GM19023 (cell line): ENCODE measurements at regions not wholly inside any gene's neighbourhood (a gene's known extent, or its start where the extent isn't known, plus 50 kb on each side); places are given as distances from the start of the nearest gene placed in this dataset.
"Not testable (repeated sequence)": the region's sequence is repeated elsewhere in the genome, so short reads cannot be mapped to it uniquely, and the experiment has no call there.

Experiments used
- ATAC-seq: cut with Tn5 transposase; IDR thresholded peaks from one replicate; pipeline ENCODE4 v1.9.1; 2021; ENCODE audit warnings: mild to moderate bottlenecking, moderate library complexity; ENCODE audit not compliant: unreplicated experiment

- ATAC-seq = not testable (repeated sequence)
Observed at GRCh38 chr13:18322821-18323220, 858.8 kb downstream of the TUBA3C start.

DNA sequence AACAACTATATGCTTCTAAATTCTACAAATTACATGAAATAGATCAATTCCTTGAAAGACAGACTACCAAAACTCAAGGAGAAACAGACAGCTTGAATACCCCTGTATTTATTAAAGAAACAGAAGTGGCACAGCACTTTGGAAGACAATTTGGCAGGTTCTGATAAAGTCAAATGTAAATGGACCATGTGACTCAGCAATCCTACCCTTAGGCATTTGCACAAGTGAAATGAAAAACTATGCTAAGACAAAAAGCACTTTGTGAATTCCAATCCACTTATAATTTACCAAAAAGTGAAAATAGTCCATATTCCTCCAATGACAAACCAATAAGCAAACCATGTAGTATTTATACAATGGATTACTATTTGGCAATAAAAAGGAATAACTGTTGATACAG lies 862.0 kb downstream of the TUBA3C start:
- not testable (repeated sequence) for ATAC-seq

DNA sequence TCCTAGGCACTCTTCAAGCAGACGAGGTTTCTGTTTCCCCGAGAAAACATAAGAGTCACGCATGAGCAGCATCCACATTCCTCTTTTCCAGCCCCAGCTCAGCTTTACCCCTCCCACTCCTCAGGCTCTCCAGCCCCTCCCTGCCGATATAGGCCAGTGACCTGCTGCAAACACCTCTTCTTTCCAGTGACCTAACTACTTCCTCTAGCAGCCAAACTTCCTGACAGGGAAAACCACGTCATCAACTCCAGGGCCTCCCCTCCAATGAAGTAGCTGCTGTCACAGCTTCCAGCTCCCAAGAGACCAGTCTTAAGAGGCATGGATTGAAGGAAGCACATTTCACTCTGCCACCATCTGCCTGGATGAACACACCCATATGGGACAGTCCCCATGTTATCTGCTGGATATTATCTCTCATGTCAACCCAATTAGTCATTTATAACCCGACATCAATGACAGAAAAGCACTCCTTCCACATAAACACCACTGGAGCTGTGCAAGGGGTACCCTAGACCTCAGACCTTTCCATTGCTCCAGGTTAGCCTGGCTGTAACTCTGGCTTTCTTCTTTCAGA lies 878.3 kb downstream of the TUBA3C start:
- not testable (repeated sequence) for ATAC-seq

- ATAC-seq = not testable (repeated sequence)
Observed at GRCh38 chr13:18300968-18301367, 880.7 kb downstream of the TUBA3C start.

DNA sequence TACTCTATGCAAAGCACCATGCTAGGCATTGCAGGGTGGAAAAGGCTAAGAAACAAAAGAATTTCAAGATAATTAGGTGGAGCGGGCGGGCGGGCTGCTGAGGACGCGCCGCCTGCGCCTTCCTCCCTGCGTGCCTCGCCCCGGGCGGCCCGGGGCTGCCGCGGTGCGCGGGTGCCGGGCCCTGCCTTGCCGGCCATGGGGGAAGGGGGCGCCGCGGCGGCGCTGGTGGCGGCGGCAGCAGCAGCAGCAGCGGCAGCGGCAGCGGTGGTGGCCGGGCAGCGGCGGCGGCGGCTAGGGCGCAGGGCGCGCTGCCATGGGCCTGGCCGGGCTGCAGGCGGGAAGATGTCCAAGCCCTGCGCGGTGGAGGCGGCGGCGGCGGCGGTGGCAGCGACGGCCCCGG lies 884.3 kb downstream of the TUBA3C start:
- not testable (repeated sequence) for ATAC-seq

DNA sequence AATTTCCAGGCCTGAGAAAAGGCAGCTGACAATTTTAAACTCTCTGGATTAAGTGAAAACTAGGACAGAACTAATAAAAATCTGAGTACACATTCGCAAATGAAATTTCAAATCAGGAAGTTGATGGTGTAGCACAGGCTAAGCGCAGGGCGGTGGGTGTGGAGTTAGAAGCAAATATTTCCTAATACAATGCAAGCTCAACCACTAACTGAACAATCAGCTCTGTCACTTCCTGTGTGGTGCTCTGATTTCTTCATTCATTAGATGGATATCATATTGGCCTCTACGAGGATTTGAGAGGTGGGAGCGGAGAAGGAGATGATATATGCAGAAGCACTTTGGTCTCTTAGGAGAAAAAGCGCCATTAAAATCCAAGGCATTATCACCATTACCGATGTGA lies 885.0 kb downstream of the TUBA3C start:
- ATAC-seq = not testable (repeated sequence)

DNA sequence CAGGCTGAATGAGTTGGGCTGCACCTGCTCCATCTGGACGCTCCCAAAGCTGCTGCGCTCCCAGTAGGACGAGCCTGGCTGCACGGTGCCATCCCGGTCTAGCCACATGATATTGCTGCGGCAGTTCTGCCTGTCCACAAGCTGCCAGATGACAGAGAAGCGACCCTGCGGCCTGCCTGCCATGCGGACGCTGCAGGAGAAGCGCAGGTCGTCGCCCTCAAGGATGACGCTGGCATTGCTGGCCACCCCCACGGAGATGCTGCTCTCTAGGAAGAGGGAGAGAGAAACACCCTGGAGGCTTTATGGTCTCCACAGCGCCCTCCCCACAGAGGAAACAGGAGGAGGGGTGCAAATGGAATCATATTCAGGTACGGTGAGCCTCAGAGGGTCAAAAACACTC lies 887.3 kb downstream of the TUBA3C start:
- ATAC-seq = not testable (repeated sequence)

- ATAC-seq = not testable (repeated sequence)
Observed at GRCh38 chr13:18286848-18287247, 894.8 kb downstream of the TUBA3C start.

DNA sequence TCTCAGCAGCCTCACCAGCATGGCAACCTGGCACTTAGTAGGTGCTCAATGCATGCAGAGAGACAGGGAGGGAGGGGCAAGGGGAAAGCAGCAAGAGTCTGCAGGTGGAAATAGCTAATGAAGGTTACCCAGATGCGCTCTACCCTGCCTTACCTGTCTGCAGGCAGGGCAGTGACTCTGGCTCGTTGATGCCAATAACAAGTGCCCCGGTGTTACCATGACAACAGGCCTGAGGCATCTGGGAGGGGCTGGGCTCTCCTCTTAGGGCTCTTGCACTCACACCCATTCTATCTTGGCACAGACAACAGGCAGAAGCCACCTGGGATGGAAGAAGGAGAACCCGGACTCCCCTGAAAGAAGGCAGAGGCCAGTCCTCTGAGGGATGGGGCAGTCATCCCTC lies 896.0 kb downstream of the TUBA3C start:
- not testable (repeated sequence) for ATAC-seq

DNA sequence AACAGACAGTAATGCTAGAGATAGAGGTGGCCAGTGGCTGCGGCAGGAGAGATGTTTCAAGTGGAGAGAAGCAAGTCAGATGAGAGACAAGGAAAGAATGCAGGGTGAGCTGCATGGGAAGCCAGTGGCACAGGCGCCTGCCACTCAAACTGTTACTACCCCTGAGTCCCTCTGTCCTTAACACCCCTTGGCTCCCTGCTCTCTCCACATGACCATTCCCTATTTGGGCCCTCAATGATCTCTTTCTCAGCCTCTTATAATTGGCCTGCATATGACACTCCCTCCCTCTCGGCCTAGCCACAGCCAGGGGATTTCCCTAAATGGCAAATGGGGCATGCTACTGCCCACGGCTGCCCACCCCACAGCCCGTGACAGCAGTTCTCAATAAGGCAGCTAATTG lies 897.6 kb downstream of the TUBA3C start:
- ATAC-seq = not testable (repeated sequence)

DNA sequence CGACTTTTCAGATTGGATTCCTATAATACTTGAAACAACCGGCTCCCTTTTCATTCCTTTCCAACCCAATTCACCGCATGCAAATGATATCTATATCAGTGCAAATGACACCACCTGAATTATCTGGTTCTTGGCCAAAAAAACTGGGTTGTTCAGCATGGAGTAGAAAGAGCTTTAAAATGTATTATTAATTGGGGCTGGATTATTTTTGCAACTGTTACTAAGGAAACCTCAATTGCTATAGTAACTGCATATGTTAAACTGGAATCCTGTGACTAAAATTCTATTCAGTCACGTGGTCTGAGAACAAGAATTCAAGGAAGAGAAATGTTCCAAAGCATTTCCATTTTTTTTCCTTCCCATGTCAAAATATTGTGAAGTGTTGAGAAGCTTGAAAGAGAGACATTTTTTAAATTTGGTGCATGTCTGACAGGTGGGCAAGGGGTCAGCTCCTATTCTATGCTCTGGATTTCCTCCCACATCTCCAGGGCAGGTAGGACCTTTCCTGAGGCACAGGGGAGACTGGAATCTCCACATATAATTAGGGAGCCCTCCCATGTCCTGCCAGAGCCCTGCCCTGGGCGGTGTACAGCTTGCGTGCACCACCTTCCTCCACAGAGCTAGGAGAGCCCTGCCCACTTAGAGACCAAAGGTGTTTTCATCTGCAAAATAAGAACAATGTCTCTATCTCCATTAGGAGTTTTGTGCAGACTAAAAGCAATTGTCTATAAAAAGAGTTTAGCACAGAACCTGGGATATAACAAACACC lies 899.6 kb downstream of the TUBA3C start:
- not testable (repeated sequence) for ATAC-seq

DNA sequence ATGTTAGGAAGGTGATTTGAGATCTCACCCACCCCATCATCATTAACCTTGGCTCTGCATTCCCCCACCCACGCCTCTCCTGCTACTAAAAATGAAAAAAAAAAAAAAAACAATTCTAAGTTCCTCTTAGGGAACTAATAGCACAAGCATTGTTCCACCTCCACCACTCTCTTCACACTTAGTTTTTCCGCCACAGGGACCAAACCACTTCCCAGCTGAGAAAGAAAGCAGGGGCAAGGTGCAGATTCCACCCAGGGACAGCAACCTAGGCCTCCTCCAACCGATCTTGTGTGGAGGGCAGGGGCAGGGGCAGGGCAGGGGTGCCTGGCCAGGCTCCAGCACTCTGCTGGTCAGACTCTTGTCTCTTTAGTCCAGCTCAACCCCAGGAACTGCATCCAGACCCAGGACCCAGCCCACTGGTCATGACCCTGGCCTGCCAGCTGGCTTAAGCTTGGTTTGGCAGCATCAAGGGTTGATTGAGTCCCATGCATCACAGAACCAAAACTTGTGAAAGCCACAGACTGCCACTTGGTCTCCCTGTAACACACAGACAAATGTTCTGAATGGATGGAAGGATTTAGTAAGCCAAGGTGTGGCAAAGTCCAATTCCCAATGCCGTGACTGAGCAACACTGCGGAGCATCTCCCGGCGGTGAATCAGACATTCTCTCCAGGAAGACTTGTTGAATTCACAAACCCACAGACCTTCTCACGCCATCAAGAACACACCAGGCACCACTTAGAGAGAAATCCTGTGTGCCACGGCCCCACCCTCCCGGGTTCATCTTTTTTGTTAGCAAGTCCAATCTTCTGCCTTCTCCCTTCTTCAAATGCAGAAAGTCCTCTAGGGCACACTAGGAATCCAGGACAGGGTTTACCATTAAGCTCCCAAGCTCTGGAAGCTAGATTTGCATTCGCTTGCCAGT lies 900.5 kb downstream of the TUBA3C start:
- not testable (repeated sequence) for ATAC-seq

DNA sequence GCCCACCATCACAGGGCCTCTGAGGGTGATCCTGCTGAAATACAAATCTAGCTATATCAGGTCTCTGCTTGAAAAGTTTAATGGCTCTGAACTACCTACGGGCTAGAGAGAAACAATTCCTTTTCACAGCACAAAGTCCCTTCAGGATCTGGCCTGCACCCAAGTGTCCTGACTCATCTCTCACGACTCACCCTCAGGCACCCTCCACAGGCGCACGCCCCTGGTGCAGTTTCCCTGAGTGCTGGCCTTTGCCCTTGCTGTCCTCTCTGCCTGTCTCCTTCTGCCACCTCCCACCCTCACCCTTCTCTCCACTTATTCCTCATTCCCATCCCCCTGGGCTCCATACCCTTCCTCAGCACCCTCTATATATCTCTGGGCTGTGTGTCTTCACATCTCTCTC lies 901.7 kb downstream of the TUBA3C start:
- not testable (repeated sequence) for ATAC-seq

- ATAC-seq = not testable (repeated sequence)
Observed at GRCh38 chr13:18277372-18277771, 904.3 kb downstream of the TUBA3C start.

GRCh38 chr13:18276280-18276679 lies 905.3 kb downstream of the TUBA3C start:
- ATAC-seq = not testable (repeated sequence)

- not testable (repeated sequence) for ATAC-seq
Observed at GRCh38 chr13:18273785-18274514, 907.7 kb downstream of the TUBA3C start.

GRCh38 chr13:18258801-18259419 lies 922.7 kb downstream of the TUBA3C start:
- not testable (repeated sequence) for ATAC-seq

DNA sequence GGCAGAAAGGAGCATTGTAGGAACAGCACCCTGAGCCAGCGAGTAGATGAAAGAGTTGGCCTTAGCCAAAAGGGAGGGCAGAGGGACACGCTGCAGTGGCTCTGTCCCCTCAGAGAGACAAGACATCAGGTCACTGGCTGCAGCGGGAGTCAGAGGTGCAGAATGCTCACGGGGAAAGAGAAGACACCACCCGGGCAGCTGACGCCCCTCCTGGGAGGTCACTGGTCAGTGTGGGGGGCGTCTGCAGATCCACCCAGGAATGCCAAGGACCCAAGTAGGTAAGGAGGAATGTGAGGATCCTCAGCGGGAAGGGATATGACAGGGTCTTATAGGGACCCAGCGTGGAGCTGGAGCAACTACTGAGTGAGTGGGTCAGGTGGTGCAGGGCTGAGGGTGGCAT lies 923.9 kb downstream of the TUBA3C start:
- ATAC-seq = not testable (repeated sequence)

DNA sequence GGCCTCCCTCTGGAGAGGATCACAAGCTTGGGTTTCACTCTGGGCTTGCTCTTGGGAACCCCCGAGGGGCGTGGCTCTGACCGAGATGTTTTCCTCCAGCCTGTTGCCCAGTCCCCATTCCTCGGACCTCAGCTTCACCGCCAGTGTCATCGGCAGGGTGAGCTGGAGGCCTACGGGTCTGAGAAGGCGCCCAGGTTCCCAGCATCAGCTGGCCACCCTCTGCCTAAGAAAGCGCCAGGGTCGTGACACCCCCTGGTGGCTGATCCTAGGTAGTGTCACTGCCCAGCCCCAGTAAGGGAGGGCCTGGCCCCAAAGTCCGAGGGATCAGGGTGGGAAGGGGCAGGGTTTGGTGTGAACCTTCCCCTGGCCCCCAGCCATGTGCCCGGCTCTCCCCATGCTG lies 928.8 kb downstream of the TUBA3C start:
- ATAC-seq = not testable (repeated sequence)
